ENCODE measurements at regions not wholly inside any gene's neighbourhood (a gene's known extent, or its start where the extent isn't known, plus 50 kb on each side); places are given as distances from the start of the nearest gene placed in this dataset.
A peak's percentile ranks its signal among the peaks of the same experiment; 100 is the strongest.
"Not testable (repeated sequence)": the region's sequence is repeated elsewhere in the genome, so short reads cannot be mapped to it uniquely, and the experiment has no call there.

GRCh38 chr3:90087703-90088102 is 980.3 kb downstream of the EPHA3 start:
- no peak for DNase-seq

- DNase-seq: no peak
Measured at GRCh38 chr3:90091549-90091948, 984.1 kb downstream of the EPHA3 start.

- DNase-seq: no peak
Measured at GRCh38 chr3:90092994-90093393, 985.6 kb downstream of the EPHA3 start.

GRCh38 chr3:90095811-90096210 is 988.4 kb downstream of the EPHA3 start:
- no peak for DNase-seq

- DNase-seq: no peak
Measured at GRCh38 chr3:90099493-90099892, 992.1 kb downstream of the EPHA3 start.

- DNase-seq: no peak
Measured at GRCh38 chr3:90102146-90102545, 994.7 kb downstream of the EPHA3 start.

- DNase-seq: no peak
Measured at GRCh38 chr3:90121326-90121725, 1013.9 kb downstream of the EPHA3 start.

GRCh38 chr3:90128391-90128790 is 1021.0 kb downstream of the EPHA3 start:
- no peak for DNase-seq

GRCh38 chr3:90129730-90130129 is 1022.3 kb downstream of the EPHA3 start:
- no peak for DNase-seq

GRCh38 chr3:90132197-90132596 is 1024.8 kb downstream of the EPHA3 start:
- DNase-seq: no peak

- no peak for DNase-seq
Measured at GRCh38 chr3:90134090-90134489, 1026.7 kb downstream of the EPHA3 start.

- no peak for DNase-seq
Measured at GRCh38 chr3:90136456-90137191, 1029.2 kb downstream of the EPHA3 start.

- no peak for DNase-seq
Measured at GRCh38 chr3:90145094-90145860, 1037.9 kb downstream of the EPHA3 start.

- DNase-seq: no peak
Measured at GRCh38 chr3:90180096-90180495, 1072.7 kb downstream of the EPHA3 start.

GRCh38 chr3:90180543-90180942 is 1073.1 kb downstream of the EPHA3 start:
- DNase-seq: no peak

GRCh38 chr3:90182291-90182976 is 1075.0 kb downstream of the EPHA3 start:
- DNase-seq: peak; percentile 2

- DNase-seq: no peak
Measured at GRCh38 chr3:90184861-90185260, 1077.4 kb downstream of the EPHA3 start.

GRCh38 chr3:90197383-90197782 is 1090.0 kb downstream of the EPHA3 start:
- DNase-seq: not testable (repeated sequence)

- DNase-seq: not testable (repeated sequence)
Measured at GRCh38 chr3:90202931-90203330, 1095.5 kb downstream of the EPHA3 start.

GRCh38 chr3:90206482-90206881 is 1099.1 kb downstream of the EPHA3 start:
- not testable (repeated sequence) for DNase-seq

GRCh38 chr3:90207353-90208097 is 1100.1 kb downstream of the EPHA3 start:
- not testable (repeated sequence) for DNase-seq

- no peak for DNase-seq
Measured at GRCh38 chr3:90221900-90222299, 1114.5 kb downstream of the EPHA3 start.

- no peak for DNase-seq
Measured at GRCh38 chr3:90241481-90241880, 1134.1 kb downstream of the EPHA3 start.

Data from NCI-H2029 (cell line).